Activated CD4-positive, alpha-beta T cell treated with anti-CD3 and anti-CD28 coated beads, Interleukin-2, Interleukin-4, amounts not matched to agents 100 ng/mL and 50 ng/mL, durations not matched to agents 16 hours and 8 hours (primary cell): ENCODE measurements at regions not wholly inside any gene's neighbourhood (a gene's known extent, or its start where the extent isn't known, plus 50 kb on each side); places are given as distances from the start of the nearest gene placed in this dataset.
"Not testable (repeated sequence)": the region's sequence is repeated elsewhere in the genome, so short reads cannot be mapped to it uniquely, and the experiment has no call there.

Experiments used
- DNase-seq: peaks from one replicate; pipeline ENCODE4 v3.0.0-alpha.2; 2020; ENCODE audit warnings: low spot score

DNA sequence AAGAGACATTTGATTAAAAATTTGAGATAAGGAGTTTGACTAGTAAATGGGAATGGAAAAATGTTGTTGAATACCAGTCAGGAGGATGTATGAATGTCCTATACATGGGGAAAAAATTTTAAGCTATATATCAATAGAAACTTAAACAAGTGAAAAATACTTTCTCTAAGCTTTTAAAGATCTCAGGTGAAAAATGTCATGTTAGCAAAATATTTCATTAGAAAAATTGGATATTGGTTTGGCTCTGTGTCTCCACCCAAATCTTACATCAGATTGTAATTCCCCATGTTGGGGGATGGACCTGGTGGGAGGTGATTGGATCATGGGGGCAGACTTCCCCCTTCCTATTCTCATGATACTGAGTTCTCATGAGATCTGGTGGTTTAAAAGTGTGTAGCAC, 279.6 kb upstream of the CADM2 start:
- no peak for DNase-seq

DNA sequence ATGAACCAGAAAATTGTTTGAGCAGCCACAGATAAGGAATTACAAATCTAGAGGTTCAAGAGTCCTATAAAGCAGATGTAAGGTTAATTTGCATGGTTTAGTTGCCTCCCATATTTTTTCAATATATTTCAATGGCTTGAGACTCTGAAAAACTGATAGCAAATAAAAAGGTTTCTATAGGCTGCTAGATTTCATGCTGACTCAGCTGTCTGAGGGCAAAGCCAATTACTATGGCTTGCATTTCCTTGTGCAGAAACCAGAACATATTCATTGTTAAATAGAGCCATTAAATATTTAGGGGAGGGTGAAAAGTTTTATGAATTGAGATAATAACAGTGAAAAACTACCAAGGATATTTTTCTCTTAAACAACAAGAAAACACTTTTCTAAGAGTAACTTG, 278.1 kb upstream of the CADM2 start:
- DNase-seq = no peak

DNA sequence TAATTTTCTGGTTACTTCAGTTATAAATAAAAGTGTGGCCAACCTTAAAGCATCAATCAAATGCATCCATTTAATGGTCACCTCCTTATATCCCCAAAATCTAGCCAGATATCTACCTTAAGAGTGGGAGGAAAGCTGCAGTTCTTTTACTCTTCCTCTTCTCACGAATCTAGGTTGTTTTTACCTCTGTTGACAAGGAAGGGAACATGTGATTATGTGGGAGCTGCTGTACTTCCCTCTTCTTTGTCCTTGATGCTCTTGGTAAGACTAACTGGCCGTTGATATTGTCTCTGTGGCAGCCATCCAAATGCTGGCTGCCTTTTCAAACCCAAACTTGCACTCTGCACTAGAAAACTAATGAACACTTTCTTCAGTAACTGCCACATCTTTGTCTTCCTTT, 275.3 kb upstream of the CADM2 start:
- DNase-seq = no peak

DNA sequence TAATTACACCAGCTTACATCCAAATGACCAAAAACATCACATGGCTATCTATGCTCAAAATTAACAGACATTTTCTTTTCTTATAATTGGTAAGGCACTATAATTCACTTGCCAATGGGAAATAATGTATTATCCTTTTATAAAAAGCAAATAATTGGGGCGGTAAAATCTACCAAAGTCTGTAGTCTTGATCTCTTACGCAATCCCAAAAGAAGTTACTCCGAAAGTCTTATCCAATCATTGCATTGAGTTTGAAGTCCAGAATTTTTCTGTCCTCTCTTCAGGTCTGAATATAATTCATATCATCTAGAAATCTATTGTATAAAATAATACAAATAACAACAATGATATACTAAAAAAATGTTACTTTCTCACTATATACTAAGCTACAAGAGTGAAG, 273.3 kb upstream of the CADM2 start:
- DNase-seq = no peak

DNA sequence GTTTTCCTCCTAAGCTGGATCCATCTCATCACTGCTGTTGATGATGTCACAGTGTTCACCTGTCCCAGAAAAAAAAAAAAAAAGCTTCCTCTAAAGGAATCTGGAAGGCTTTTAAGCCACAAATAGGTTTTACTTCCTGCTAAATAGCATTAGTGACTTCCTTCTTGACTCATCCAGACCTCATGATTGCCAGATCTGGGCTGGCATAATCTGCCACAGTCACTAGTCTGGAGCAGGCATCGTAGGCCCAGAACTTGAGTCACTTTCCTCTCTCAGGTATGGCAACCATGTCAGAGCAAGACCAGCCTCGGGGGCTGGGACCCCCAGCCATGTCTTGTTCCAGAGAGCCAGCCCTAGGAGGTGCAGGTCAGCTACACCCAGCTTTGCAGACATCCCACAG, 266.5 kb upstream of the CADM2 start:
- no peak for DNase-seq

DNA sequence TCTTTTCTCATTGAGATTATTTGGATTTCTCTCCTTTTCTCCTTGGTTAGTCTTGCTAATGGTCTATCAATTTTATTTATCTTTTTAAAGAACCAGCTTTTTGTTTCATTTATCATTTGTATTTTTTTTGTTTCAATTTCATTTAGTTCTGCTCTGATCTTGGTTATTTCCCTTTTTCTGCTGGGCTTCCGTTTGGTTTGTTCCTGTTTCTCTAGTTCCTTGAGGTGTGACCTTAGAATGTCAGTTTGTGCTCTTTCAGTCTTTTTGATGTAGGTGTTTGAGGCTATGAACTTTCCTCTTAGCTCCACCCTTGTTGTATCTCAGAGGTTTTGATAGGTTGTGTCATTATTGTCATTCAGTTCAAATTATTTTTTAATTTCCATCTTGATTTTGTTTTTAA, 248.5 kb upstream of the CADM2 start:
- not testable (repeated sequence) for DNase-seq

DNA sequence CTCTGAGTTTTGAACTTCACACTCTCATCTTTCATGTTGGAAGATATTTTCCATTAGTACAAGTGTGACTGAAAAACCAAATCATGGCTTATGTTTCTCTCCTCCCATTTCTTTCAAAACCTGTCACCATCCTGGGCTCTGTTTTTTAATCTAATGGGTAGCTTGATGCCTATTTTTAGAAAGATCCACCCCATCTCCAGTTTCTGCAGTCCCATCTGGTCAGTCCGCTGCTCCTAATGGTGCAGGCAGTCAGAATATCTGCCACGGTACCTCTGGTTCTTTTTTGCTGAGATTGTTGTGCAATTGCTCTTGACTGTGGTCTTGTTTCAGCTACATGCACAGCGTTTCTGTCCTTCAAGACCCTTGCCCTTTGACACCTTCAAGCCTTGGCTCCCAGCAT, 240.9 kb upstream of the CADM2 start:
- DNase-seq = no peak

DNA sequence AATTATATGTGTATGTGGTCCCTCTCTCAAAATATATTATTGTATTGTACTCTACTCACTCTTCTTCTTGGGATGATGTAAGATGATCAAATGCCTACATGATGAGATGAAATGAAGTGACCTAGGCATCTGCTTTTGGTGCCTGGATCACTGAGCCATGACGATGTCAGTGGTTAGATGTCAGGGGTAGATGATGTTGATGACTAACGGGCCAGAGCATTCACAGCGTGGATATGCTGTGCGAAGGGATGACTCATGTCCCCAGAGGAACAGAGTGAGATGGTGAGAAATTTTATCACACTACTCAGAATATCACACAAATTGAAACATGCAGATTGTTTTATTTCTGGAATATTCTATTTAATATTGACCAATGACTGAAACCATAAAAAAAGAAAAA, 233.9 kb upstream of the CADM2 start:
- no peak for DNase-seq

DNA sequence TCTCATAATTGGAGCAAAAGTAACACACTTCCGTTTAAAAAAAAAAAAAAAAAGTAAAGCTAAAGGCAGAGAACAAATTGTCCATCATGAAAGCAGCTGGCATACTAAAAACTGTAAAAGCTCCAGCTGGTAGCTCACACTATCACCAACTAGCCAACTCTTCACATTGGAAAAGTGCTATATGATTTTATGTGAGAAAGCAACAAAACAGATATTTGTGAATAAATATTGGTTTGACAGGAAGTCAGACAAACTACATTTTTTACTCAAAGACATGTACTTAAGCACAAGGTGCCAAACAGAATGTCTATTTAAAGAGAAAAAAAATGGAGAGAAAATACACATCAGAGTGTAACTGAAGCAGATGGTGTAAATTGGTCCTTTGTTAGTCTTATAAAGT, 231.2 kb upstream of the CADM2 start:
- no peak for DNase-seq

DNA sequence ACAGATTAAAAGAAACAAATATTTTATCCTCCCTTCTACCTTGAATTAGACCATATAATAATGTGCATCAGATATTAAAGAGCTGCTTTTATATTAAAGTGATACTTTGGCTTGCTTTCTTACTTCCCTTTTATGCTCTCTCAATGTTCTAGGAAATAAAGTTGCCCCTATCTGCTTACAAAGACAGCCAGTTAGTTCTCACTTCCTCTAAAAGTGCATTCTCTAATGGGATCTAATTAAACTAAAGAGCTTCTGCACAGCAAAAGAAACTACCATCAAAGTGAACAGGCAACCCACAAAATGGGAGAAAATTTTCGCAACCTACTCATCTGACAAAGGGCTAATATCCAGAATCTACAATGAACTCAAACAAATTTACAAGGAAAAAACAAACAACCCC, 224.1 kb upstream of the CADM2 start:
- DNase-seq = not testable (repeated sequence)

DNA sequence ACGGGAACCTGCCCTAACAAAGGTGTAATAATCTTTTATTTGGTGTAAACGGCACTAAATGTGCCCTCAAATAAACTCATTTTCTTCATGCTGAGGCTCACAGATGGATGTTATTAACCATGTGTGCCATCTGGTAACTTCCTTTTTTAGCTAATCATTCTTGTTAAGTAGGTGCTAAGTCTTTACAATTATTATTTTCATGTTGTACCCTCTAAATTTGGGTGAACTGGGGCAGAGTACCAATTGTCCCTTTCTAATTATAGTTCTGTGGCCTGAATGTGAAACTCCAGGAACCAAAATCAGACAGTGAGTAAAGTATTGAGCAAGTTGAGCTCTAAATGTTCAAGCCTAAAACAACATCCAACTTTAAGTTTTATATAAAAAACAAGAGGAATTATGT, 220.7 kb upstream of the CADM2 start:
- DNase-seq = no peak

DNA sequence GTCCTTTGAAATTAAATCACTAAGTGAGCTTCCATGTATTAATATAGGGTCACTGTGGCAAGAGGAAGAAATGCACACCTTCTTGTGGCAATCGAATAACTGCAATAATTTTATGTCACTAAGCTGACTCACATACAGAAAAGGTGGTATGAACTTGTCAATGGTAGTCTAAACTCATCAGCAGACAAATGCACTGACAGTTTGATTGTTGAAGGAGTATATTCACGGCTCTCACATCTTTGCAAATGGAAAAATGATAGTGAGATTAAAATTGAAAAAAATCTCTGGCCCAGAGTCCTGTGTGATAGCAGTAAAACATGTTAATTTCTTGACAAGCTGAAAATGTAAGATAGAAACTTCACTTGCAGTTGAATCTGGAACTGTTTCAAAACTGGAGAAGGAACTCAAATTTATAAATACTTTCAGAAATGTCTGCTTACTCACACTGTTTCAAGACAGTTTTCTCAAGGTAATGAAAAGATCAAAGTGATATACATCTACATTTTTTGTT, 215.8 kb upstream of the CADM2 start:
- DNase-seq = no peak

DNA sequence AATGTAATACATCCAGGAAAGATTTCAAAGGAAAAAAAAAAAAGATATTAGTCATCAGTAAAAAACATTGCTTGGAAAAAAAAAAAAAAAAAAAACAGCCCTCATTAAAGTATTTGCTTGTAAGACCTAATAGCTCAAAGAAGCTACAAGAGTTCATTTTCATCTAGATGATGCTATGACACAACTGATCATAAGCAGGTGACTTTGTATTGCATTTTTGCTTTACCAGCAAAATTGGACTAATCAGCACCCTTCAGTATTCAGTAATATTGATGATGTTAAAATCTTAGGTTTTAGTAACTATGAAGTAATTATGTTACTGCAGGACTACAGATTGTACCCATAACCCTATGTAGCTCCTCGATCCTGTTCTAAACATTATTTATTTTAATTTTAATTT, 214.7 kb upstream of the CADM2 start:
- DNase-seq = no peak

DNA sequence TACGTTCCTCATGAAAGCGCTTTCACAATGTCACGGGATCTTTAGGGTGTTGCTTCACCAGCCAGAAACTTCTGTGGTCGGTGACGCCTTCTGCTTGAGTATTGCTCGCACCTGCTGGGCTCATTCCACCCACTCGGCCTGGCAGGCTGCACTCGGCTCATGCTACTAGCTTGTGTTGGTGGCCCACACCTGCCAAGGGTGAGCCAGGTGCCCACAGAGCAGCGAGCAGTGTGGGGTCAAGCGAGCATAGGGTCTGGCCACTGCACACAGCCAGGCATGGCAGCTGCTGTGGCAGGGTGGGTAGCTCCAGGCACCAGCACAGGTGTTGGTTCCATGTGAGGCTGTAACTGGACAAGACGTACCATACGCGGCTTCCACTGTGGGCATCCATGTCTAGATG, 202.9 kb upstream of the CADM2 start:
- no peak for DNase-seq

DNA sequence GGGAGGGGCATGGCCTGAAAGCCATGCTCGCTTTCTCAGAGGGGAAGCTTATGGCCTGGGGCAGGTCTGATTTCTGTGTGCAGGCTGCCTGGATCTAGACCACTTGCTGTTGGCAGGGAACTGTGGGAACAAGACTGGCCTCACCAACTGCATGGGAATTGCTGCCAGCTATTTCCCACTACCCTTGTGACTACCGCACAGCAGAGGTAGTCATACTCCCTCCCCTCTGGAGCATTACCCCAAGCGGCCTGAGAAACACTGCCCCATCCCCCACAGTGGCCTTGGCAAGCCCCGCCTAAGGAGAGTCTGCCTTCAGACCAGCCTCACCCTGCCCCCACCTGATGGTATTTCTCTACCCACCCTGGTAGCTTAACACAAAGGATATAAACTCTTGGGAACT, 199.4 kb upstream of the CADM2 start:
- DNase-seq = no peak

DNA sequence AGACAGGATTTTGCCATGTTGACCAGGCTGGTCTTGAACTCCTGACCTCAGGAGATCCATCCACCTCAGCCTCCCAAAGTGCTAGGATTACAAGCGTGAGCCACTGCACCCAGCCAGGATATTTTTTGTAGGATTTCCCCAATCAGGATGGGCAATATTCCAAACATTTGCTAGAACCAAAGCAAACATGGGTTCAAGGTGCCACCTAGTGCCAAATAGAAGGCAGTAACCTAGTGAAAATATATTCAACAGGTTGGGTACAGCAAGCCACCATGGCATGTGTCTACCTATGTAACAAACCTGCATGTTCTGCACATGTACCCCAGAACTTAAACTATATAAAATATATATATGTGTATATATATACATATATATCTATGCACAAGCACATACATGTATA, 185.9 kb upstream of the CADM2 start:
- no peak for DNase-seq

DNA sequence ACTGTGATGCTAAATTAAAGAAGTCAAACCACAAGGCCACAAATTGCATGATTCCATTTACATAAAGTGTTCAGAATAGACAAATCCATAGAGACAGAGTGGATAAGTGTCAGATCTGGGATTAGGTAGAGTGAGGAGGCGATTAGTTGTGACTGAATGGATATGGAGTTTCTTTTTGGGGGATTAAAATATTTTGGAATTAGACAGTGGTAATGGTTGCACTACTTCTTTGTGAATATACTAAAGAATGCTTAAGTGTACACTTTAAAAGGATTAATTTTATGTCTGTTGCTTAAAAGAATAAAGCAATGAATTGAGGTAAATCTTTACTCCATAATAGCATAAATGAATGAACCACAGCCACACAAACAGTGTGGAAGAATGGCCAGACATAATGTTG, 175.5 kb upstream of the CADM2 start:
- no peak for DNase-seq

DNA sequence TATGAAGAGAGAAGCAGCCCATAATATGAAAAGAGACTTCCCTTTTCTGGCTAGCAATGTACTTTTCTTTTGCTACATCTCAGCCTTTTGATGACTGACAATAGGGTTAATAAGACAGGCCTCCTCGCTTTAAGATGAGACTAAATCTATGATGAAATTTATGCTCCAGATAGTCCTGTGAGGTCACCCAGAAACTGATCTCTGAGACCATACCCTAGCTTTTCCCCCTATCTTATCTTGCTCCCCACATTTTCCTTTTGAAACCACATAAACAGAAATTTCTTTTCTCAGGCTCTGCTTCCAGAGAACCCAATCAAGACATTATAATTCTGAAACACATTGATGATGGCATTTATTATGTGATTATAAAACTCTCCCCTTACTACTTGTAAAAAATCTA, 168.8 kb upstream of the CADM2 start:
- no peak for DNase-seq

DNA sequence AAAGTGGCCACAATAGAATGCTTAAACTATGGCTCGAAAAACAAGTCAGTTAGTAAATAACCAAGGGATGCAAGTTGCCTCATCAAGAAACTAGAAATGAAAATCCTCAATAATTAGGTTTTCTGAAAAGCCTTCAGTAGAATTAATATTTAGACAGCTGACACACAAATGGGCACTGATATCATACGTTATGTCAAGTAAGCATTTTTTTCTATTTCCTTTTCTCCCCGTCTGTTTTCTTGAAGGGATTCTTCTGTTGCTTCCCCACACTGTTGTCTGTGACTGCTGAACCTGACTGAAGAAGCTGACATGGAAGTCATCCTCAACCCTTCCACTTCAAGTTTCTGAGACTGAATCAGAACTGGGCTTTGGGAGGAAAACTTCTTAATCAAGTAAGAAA, 151.8 kb upstream of the CADM2 start:
- no peak for DNase-seq

DNA sequence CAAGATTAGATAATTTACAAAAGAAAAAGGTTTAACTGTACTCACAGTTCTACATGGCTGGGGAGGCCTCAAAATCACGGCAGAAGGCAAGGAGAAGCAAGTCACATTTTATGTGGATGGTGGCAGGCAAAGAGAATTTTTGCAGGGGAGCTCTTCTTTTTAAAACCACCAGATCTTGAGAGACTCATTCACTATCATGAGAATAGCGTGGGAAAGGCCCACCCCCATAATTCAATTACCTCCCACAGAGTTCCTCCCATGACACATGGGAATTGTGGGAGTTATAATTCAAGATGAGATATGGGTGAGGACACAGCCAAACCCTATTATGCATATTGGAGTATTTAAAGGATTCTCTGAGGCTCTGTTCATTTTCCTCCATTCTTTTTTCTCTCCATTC, 138.7 kb upstream of the CADM2 start:
- no peak for DNase-seq

DNA sequence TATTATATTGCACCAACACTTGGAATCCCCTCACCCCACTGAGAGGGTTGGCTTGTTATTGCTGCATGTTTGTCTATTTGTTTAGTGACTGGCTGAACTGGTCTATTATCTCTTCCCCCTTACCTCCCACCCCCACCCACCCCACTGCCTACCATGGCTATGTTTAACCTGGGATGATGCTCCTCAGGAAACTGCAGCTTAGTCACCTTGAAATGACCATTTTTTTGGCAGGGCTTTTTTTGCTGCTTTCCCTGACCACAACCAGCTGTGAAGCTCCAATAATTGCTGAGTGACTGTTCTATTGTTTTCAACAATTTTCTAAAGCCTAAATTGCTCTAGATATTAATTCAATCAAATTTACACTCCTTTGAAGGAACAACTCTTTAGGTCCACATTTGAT, 137.9 kb upstream of the CADM2 start:
- DNase-seq = no peak

DNA sequence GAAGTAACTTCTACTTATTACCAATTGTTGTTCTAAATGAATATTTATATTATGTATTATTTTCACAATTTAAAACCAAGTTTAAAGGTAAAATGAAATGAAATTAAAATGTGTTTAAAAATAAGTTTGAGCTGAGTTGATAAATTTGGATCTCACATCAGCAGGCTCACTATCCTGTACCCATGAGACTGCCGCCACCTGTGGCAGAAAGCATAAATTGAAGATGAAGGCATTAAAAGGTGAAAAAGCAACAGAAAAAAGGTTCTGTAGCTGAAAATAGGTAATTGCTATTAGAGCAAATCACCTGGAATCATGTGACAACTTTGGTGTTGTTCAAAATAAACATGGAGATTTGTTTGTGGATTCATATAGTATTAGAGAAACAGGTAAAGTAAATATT, 133.0 kb upstream of the CADM2 start:
- no peak for DNase-seq

DNA sequence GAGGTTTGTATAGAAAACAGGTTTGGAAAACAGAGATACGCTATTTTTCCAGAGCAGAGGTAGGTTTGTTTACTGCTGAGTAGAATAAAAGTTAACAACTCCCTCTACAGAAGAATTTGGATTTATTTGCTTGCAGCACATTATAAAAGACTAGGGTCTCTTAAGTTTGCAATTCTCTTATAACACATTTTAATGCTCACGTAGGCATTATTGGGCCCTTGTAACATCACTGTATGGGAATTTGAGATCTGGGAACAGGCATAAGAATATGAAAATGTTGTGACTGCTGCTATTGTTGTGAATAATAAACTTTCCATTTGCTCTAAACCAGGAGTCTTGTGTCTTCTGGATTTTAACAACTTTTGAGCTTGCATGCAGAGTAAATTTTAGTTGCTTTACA, 128.3 kb upstream of the CADM2 start:
- no peak for DNase-seq

DNA sequence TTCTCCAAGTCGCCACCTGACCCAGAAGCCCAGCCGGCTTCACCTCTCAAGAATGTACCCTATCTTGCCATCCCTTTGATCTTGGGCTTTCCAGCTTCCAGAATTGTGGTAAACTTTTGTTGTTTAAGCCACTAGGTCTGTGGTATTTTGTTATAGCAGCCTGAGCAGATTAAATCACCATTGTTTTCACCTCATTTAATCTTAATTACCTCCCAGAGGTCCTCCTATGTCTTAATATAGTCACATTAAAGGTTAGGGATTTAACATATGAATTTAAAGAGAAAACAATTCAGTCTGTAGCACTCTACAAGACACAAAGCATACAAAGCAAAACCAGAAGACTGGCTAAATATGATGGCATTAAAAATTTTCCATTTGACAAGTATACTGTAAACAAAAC, 123.4 kb upstream of the CADM2 start:
- no peak for DNase-seq

DNA sequence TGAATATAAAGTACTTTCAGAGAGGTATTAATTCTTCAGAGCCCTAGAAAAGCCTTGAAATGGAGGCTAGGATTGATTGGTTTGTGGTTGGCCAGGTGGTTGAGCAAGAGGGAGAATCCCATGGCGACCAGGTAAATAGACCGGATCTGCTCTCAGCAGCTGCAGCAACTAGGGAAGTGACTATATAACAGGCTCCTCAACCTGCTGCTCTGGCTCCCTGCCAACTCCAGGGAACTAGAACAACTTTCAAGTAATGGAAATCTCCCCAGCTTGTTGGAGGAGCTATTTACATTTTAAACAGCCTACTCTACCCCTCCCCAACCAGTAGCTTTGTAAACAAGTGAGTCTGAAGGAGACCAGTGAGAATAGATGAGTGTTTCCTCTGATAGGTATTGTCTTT, 121.8 kb upstream of the CADM2 start:
- no peak for DNase-seq
